ENCODE measurements at regions not wholly inside any gene's neighbourhood (a gene's known extent, or its start where the extent isn't known, plus 50 kb on each side); places are given as distances from the start of the nearest gene placed in this dataset.
"Not testable (repeated sequence)": the region's sequence is repeated elsewhere in the genome, so short reads cannot be mapped to it uniquely, and the experiment has no call there.

GRCh38 chr5:124045412-124045811, 533.4 kb downstream of the CSNK1G3 start:
- H3K9me3 Mint-ChIP-seq: peaks cover 16% of the 10 kb centered on the region
- no peaks in the 10 kb centered on the region for H3K27me3 Mint-ChIP-seq
- no peaks in the 10 kb centered on the region for H3K4me1 Mint-ChIP-seq (ENCODE audit: low read depth)
- intact Hi-C loops (cut with micrococcal nuclease): no loop called here
- H3K27ac Mint-ChIP-seq: no peak overlapping the region
- no peaks in the 10 kb centered on the region for H3K36me3 Mint-ChIP-seq (ENCODE audit: low read depth)
- H3K4me3 Mint-ChIP-seq: no peak overlapping the region

DNA sequence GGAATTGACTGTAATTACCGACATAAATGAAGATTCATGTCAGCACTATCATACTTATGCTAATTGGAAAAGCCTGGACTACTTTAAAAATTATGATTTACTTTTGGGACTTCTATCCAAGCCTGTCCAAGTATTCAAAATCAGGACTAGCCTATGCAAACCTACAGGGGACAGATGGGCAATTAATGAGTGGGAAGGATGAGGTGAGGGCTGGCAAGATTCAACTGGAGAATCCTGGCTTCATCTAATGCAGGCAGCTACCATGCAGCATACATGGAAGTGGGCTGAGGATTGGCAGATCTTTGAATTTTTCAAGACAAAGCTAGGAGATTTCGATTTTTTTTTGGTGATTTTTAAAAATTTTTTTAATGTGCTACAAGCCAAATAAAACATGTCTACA, 532.6 kb downstream of the CSNK1G3 start:
- Mint-ChIP-seq H3K27ac (no peak overlapping the region), H3K27me3 (no peaks in the 10 kb centered on the region), H3K36me3 (ENCODE audit: low read depth) (no peaks in the 10 kb centered on the region), H3K4me1 (ENCODE audit: low read depth) (no peaks in the 10 kb centered on the region), H3K9me3 (peaks cover 22% of the 10 kb centered on the region), H3K4me3 (no peak overlapping the region)
- intact Hi-C loops (cut with micrococcal nuclease): no loop called here

DNA sequence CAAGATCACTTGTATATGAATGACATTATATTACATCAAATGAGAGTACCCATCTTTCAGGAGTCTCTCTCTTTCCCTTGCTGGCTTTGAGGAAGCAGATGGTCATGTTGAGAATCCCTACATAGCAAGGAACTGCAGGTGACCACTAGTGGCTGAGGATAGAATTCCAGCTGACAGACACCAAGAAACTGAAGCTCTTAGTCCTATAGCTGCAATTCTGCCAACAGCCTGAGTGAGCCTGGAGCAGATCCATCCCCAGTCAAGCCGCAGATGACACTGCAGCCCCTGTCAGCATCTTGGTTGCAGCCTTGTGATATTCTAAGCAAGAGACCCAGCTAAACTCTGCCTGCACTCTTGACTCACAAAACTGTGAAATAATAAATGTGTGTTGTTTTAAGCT, 531.5 kb downstream of the CSNK1G3 start:
- Mint-ChIP-seq H3K4me3 (no peak overlapping the region), H3K36me3 (ENCODE audit: low read depth) (no peaks in the 10 kb centered on the region), H3K27ac (no peak overlapping the region), H3K27me3 (no peaks in the 10 kb centered on the region), H3K9me3 (peaks cover 22% of the 10 kb centered on the region), H3K4me1 (ENCODE audit: low read depth) (no peaks in the 10 kb centered on the region)
- intact Hi-C loops (cut with micrococcal nuclease): no loop called here

DNA sequence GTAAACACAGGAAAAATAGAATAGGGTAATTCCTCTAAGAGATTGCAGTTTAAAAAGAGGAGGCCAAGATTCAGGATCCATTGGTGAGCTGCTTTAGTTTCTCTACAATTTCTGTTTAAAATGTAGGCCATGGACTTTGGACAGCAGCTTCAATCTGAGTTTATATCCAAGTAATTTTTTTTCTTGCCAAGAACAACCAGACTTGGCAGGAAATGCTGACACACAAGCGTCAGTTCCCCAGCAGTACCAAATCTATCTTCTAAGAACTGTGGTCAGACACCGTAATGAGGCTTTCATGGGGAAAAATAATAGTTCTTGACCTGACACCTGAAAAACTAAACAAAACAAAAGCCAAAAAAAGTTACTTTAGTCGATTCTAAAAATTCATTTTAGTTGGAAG, 528.8 kb downstream of the CSNK1G3 start:
- H3K4me1 Mint-ChIP-seq (ENCODE audit: low read depth): no peaks in the 10 kb centered on the region
- H3K36me3 Mint-ChIP-seq (ENCODE audit: low read depth): no peaks in the 10 kb centered on the region
- H3K4me3 Mint-ChIP-seq: no peak overlapping the region
- H3K27me3 Mint-ChIP-seq: no peaks in the 10 kb centered on the region
- intact Hi-C loops (cut with micrococcal nuclease): no loop called here
- H3K9me3 Mint-ChIP-seq: peaks cover 22% of the 10 kb centered on the region
- no peak overlapping the region for H3K27ac Mint-ChIP-seq

GRCh38 chr5:124039410-124039809, 527.4 kb downstream of the CSNK1G3 start:
- intact Hi-C loops (cut with micrococcal nuclease): no loop called here
- no peaks in the 10 kb centered on the region for H3K27me3 Mint-ChIP-seq
- H3K36me3 Mint-ChIP-seq (ENCODE audit: low read depth): no peaks in the 10 kb centered on the region
- no peaks in the 10 kb centered on the region for H3K4me1 Mint-ChIP-seq (ENCODE audit: low read depth)
- peaks cover 22% of the 10 kb centered on the region for H3K9me3 Mint-ChIP-seq
- H3K27ac Mint-ChIP-seq: no peak overlapping the region
- H3K4me3 Mint-ChIP-seq: no peak overlapping the region

DNA sequence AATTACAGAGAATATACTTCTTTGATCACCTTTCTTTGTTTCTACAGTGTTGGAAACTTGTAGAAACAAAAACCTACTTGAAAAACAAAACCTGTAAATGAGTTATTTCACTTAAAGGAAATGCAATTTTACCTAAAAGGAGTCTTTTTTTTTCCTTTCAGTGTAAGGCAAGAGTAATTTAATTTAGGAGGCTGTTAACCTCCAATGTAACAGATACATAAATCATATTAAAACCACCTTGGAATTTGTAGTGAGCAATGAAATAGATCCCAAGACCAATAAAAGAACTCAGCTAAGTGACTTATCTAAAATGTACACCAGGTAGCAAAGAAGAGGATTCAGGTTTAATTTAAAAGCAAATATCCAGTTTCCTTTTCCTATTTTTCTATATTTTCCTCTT, 524.8 kb downstream of the CSNK1G3 start:
- Mint-ChIP-seq H3K27me3 (no peaks in the 10 kb centered on the region), H3K27ac (no peak overlapping the region), H3K4me3 (no peak overlapping the region), H3K4me1 (ENCODE audit: low read depth) (no peaks in the 10 kb centered on the region), H3K9me3 (peaks cover 18% of the 10 kb centered on the region), H3K36me3 (ENCODE audit: low read depth) (no peaks in the 10 kb centered on the region)
- intact Hi-C loops (cut with micrococcal nuclease): no loop called here

DNA sequence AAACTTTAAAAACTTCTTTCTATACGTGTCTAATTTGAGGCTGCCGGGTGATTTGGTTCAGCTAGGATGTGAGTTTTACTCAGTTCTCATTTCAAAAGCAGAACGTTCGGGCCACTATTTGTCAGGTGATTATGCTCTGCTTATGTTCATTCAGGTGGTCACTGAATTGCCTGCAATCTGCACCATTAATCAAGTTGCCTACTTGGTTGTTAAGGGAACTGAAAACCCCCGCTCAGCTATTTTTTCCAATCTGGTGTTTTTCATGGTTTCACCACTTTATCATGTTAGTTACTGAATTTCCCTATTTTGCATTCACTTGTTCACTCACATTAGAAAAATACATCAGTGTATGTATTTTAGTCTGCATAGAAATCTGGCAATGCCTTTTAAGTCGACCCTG, 523.0 kb downstream of the CSNK1G3 start:
- H3K27ac Mint-ChIP-seq: no peak overlapping the region
- no peaks in the 10 kb centered on the region for H3K27me3 Mint-ChIP-seq
- no peaks in the 10 kb centered on the region for H3K4me1 Mint-ChIP-seq (ENCODE audit: low read depth)
- H3K36me3 Mint-ChIP-seq (ENCODE audit: low read depth): no peaks in the 10 kb centered on the region
- H3K4me3 Mint-ChIP-seq: no peak overlapping the region
- H3K9me3 Mint-ChIP-seq: peaks cover 1% of the 10 kb centered on the region
- intact Hi-C loops (cut with micrococcal nuclease): no loop called here

GRCh38 chr5:124034083-124034700, 522.2 kb downstream of the CSNK1G3 start:
- no peaks in the 10 kb centered on the region for H3K27me3 Mint-ChIP-seq
- no peak overlapping the region for H3K4me3 Mint-ChIP-seq
- intact Hi-C loops (cut with micrococcal nuclease): no loop called here

DNA sequence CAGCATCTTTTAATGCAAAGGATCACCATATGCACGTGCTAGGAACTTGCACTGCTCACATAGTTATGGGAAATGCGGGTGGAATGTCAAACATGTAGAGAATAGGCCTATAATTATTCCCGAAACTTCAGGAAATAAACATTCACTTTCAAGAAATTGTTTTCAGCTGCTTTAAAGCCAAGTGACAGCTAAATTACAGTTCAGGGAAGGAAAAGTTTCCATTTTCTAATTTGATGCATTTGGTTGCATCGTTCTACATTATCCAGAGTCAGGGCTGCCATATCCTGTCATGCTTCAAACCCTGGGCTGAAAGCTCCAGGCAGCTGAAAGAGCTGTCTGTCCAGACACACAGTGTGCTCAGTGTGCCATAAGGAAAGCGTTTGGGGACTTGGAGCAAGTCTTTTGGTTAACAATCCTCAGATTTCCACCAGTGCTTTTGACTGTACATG, 518.1 kb downstream of the CSNK1G3 start:
- Mint-ChIP-seq H3K36me3 (ENCODE audit: low read depth) (no peaks in the 10 kb centered on the region), H3K4me3 (no peak overlapping the region), H3K27me3 (no peaks in the 10 kb centered on the region), H3K27ac (no peak overlapping the region), H3K9me3 (peaks cover 9% of the 10 kb centered on the region), H3K4me1 (ENCODE audit: low read depth) (no peaks in the 10 kb centered on the region)
- intact Hi-C loops (cut with micrococcal nuclease): no loop called here

More at GRCh38 chr5:124034083-124034700, 522.2 kb downstream of the CSNK1G3 start:
- no peaks in the 10 kb centered on the region for H3K36me3 Mint-ChIP-seq (ENCODE audit: low read depth)
- no peak overlapping the region for H3K27ac Mint-ChIP-seq
- H3K4me1 Mint-ChIP-seq (ENCODE audit: low read depth): no peaks in the 10 kb centered on the region
- H3K9me3 Mint-ChIP-seq: no peaks in the 10 kb centered on the region

DNA sequence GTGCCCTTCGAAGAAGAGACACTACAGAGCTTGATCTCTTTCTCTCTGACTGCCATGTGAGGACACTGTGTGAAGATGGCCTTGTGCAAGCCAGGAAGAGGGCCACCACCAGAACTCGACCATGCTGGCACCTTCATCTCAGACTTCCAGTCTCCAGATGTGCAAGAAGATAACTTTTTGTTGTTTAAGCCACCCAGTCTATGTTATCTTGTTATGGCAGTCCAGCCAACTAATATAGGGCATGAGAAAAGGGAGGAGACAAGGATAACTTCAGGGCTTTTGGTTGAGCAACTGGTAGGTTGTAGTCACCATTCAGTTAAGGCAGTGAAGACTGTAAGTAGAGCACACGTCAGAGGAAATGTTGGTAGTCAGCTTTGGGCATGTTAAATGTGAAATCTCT, 515.5 kb downstream of the CSNK1G3 start:
- intact Hi-C loops (cut with micrococcal nuclease): no loop called here

DNA sequence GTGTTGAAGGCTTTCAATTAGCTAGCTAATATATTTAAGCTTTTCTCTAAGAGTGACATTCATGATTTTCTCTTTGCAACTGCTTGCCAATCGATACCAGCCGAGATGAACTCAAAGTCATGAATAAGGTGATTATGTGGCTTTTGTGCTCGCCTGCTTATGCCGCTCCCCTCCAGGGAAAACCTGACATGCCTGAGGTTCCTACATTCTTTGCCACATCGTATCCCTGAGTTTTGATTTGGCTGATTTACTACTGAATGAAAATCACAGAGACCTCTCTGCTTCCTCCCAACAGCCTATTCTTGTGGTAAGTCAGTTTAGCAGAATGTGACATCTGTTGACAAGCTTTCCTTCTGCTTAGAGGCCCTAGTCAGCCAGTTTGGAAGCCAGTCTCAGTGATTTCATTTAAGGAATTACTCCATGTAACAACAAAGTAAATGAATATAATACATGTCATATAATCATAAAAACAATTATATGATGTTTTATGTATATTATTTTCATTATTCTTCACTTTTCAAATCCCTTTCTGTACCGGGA, 513.4 kb downstream of the CSNK1G3 start:
- Mint-ChIP-seq H3K27ac (no peak overlapping the region), H3K27me3 (no peaks in the 10 kb centered on the region), H3K4me1 (ENCODE audit: low read depth) (no peaks in the 10 kb centered on the region), H3K36me3 (ENCODE audit: low read depth) (no peaks in the 10 kb centered on the region), H3K4me3 (no peak overlapping the region), H3K9me3 (peaks cover 13% of the 10 kb centered on the region)
- intact Hi-C loops (cut with micrococcal nuclease): no loop called here

More for the DNA sequence above, 515.5 kb downstream of the CSNK1G3 start:
- no peaks in the 10 kb centered on the region for H3K4me1 Mint-ChIP-seq (ENCODE audit: low read depth)
- no peaks in the 10 kb centered on the region for H3K36me3 Mint-ChIP-seq (ENCODE audit: low read depth)
- H3K4me3 Mint-ChIP-seq: no peak overlapping the region
- H3K27me3 Mint-ChIP-seq: no peaks in the 10 kb centered on the region
- peaks cover 9% of the 10 kb centered on the region for H3K9me3 Mint-ChIP-seq
- no peak overlapping the region for H3K27ac Mint-ChIP-seq

- H3K9me3 Mint-ChIP-seq: peaks cover 19% of the 10 kb centered on the region
- H3K27me3 Mint-ChIP-seq: no peaks in the 10 kb centered on the region
- no peaks in the 10 kb centered on the region for H3K36me3 Mint-ChIP-seq (ENCODE audit: low read depth)
- H3K4me1 Mint-ChIP-seq (ENCODE audit: low read depth): no peaks in the 10 kb centered on the region
- intact Hi-C loops (cut with micrococcal nuclease): no loop called here
- no peak overlapping the region for H3K4me3 Mint-ChIP-seq
- no peak overlapping the region for H3K27ac Mint-ChIP-seq
Measured at GRCh38 chr5:124022966-124023365, 511.0 kb downstream of the CSNK1G3 start.

- H3K9me3 Mint-ChIP-seq: peaks cover 16% of the 10 kb centered on the region
- intact Hi-C loops (cut with micrococcal nuclease): no loop called here
- no peaks in the 10 kb centered on the region for H3K4me1 Mint-ChIP-seq (ENCODE audit: low read depth)
- H3K27ac Mint-ChIP-seq: no peak overlapping the region
- no peaks in the 10 kb centered on the region for H3K27me3 Mint-ChIP-seq
- no peaks in the 10 kb centered on the region for H3K36me3 Mint-ChIP-seq (ENCODE audit: low read depth)
- no peak overlapping the region for H3K4me3 Mint-ChIP-seq
Measured at GRCh38 chr5:124021776-124022175, 509.8 kb downstream of the CSNK1G3 start.

GRCh38 chr5:124021066-124021641, 509.2 kb downstream of the CSNK1G3 start:
- H3K9me3 Mint-ChIP-seq: peaks cover 10% of the 10 kb centered on the region
- H3K4me1 Mint-ChIP-seq (ENCODE audit: low read depth): no peaks in the 10 kb centered on the region

DNA sequence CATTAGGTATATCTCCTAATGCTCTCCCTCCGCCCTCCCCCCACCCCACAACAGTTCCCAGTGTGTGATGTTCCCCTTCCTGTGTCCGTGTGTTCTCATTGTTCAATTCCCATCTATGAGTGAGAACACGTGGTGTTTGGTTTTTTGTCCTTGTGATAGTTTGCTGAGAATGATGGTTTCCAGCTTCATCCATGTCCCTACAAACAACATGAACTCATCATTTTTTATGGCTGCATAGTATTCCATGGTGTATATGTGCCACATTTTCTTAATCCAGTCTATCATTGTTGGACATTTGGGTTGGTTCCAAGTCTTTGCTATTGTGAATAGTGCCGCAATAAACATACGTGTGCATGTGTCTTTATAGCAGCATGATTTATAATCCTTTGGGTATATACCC, 505.3 kb downstream of the CSNK1G3 start:
- H3K4me1 Mint-ChIP-seq (ENCODE audit: low read depth); H3K27me3 Mint-ChIP-seq; H3K4me3 Mint-ChIP-seq; H3K27ac Mint-ChIP-seq; intact Hi-C loops (cut with micrococcal nuclease); H3K36me3 Mint-ChIP-seq (ENCODE audit: low read depth): not testable (repeated sequence)
- H3K9me3 Mint-ChIP-seq: peaks cover 19% of the 10 kb centered on the region

More at GRCh38 chr5:124021066-124021641, 509.2 kb downstream of the CSNK1G3 start:
- intact Hi-C loops (cut with micrococcal nuclease): no loop called here
- no peak overlapping the region for H3K4me3 Mint-ChIP-seq
- H3K27me3 Mint-ChIP-seq: no peaks in the 10 kb centered on the region
- H3K27ac Mint-ChIP-seq: no peak overlapping the region
- no peaks in the 10 kb centered on the region for H3K36me3 Mint-ChIP-seq (ENCODE audit: low read depth)
